HG03432 (cell line): ENCODE measurements at regions not wholly inside any gene's neighbourhood (a gene's known extent, or its start where the extent isn't known, plus 50 kb on each side); places are given as distances from the start of the nearest gene placed in this dataset.

Experiments
- ATAC-seq: cut with Tn5 transposase; IDR thresholded peaks from one replicate; pipeline ENCODE4 v1.9.1; 2021; ENCODE audit warnings: mild to moderate bottlenecking, moderate library complexity; ENCODE audit not compliant: unreplicated experiment

GRCh38 chr5:11962122-11962521 is 57.9 kb upstream of the CTNND2 start:
- ATAC-seq: no peak

DNA sequence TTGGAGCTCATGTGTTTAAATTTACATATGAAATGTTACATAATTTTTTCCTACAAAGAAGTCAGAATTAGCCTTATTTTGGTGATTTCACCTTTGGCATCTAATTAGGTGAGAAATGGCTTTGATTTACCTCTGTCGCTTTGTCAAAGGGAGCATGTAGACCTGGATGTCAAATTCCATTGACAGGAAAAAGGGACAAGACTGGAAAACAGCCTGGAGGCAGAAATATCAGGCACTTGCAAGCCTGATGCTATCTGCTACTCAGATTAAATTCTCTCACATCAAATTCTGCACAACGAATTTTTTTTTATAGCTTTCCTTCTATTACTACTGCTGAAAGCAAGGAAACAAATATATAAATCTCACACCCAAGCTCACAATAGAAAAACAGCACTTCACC is 54.1 kb upstream of the CTNND2 start:
- no peak for ATAC-seq

- no peak for ATAC-seq
Observed at GRCh38 chr5:11955331-11955730, 51.1 kb upstream of the CTNND2 start.
